K562 (cell line): ENCODE measurements at regions not wholly inside any gene's neighbourhood (a gene's known extent, or its start where the extent isn't known, plus 50 kb on each side); places are given as distances from the start of the nearest gene placed in this dataset.
A peak's percentile ranks its signal among the peaks of the same experiment; 100 is the strongest.

ENCODE experiments used
- EWSR1 ChIP-seq: fragments of 450-650 bp; IDR thresholded peaks from 2 replicates; pipeline ENCODE4 v1.6.1; 2018; ENCODE audit warnings: borderline replicate concordance, mild to moderate bottlenecking, low read depth, moderate library complexity; ENCODE audit not compliant: partially characterized antibody
- FOXP1 ChIP-seq: sonication (generic); formaldehyde crosslinking; IDR thresholded peaks from 2 replicates; pipeline ENCODE4 v1.8.0; 2022; ENCODE audit warnings: mild to moderate bottlenecking, missing genetic modification reagents
- HMGN3 ChIP-seq: IDR thresholded peaks from 2 replicates; pipeline ENCODE4 v1.6.1; 2011; ENCODE audit warnings: borderline replicate concordance, low read depth, mild to moderate bottlenecking, mixed read lengths, low read length; ENCODE audit not compliant: insufficient read length; ENCODE audit errors: extremely low read depth
- IRF2 ChIP-seq: sonication (generic); formaldehyde crosslinking; IDR thresholded peaks from 2 replicates; pipeline ENCODE4 v1.8.1; 2022; ENCODE audit warnings: mild to moderate bottlenecking, missing genetic modification reagents
- KLF16 ChIP-seq: IDR thresholded peaks from 2 replicates; pipeline ENCODE4 v1.6.1; 2016; ENCODE audit warnings: antibody characterized with exemption
- MTA2 ChIP-seq: fragments of 450-650 bp; IDR thresholded peaks from 2 replicates; pipeline ENCODE4 v1.6.1; 2016; ENCODE audit warnings: low read depth
- NFXL1 ChIP-seq: fragments of 450-650 bp; formaldehyde crosslinking; IDR thresholded peaks from 2 replicates; pipeline ENCODE4 v1.4.0; 2021; ENCODE audit warnings: mild to moderate bottlenecking
- PHB2 ChIP-seq: fragments of 450-650 bp; IDR thresholded peaks from 2 replicates; pipeline ENCODE4 v1.6.1; 2017; ENCODE audit warnings: low read depth
- PREB ChIP-seq: sonication (generic); formaldehyde crosslinking; IDR thresholded peaks from 2 replicates; pipeline ENCODE4 v1.8.1; 2023; ENCODE audit warnings: mild to moderate bottlenecking, missing genetic modification reagents
- PTTG1 ChIP-seq: fragments of 450-650 bp; IDR thresholded peaks from 2 replicates; pipeline ENCODE4 v1.6.1; 2016; ENCODE audit warnings: low read depth, mild to moderate bottlenecking, missing genetic modification characterization, missing compliant biosample characterization
- SMARCA4 ChIP-seq: fragments of 450-650 bp; IDR thresholded peaks from 2 replicates; pipeline ENCODE4 v1.6.1; 2016
- SRSF3 ChIP-seq: fragments of 200-400 bp; formaldehyde crosslinking; IDR thresholded peaks from 2 replicates; pipeline ENCODE4 v1.6.1; 2016; ENCODE audit warnings: mild to moderate bottlenecking, low read length, moderate library complexity; ENCODE audit not compliant: insufficient read depth
- ZBTB49 ChIP-seq: sonication (generic); formaldehyde crosslinking; IDR thresholded peaks from 2 replicates; pipeline ENCODE4 v1.8.0; 2022; ENCODE audit warnings: missing genetic modification reagents, mild to moderate bottlenecking, borderline replicate concordance
- ZBTB7A ChIP-seq: IDR thresholded peaks from 2 replicates; pipeline ENCODE4 v1.6.1; 2011; ENCODE audit warnings: low read depth, mild to moderate bottlenecking, low read length, moderate library complexity, borderline replicate concordance; ENCODE audit not compliant: control insufficient read depth
- ZNF12 ChIP-seq: sonication (generic); formaldehyde crosslinking; IDR thresholded peaks from 2 replicates; pipeline ENCODE4 v1.4.0; 2020; ENCODE audit warnings: mild to moderate bottlenecking, missing genetic modification reagents
- ZNF133 ChIP-seq: fragments of 250-450 bp; sonication (Bioruptor Pico); IDR thresholded peaks from 2 replicates; pipeline ENCODE4 v1.4.0; 2020; ENCODE audit warnings: mild to moderate bottlenecking
- ZNF175 ChIP-seq: fragments of 200-800 bp; sonication (Bioruptor generic); IDR thresholded peaks from 2 replicates; pipeline ENCODE4 v1.6.1; 2016; ENCODE audit warnings: low read depth, mild to moderate bottlenecking, missing genetic modification characterization, missing compliant biosample characterization
- ZNF507 ChIP-seq: conservative IDR thresholded peaks from 2 replicates; pipeline ENCODE4 v1.6.1; 2017; ENCODE audit warnings: missing genetic modification characterization, missing compliant biosample characterization
- ZNF655 ChIP-seq: fragments of 250-450 bp; sonication (Bioruptor Pico); IDR thresholded peaks from 2 replicates; pipeline ENCODE4 v1.5.0; 2021
- TF ChIP-seq, protein P1 (sequence below): sonication (generic); formaldehyde crosslinking; IDR thresholded peaks from 2 replicates; pipeline ENCODE4 v1.4.0; 2020; ENCODE audit warnings: mild to moderate bottlenecking, missing genetic modification reagents
- TF ChIP-seq, protein P2 (sequence below): sonication (generic); formaldehyde crosslinking; IDR thresholded peaks from 2 replicates; pipeline ENCODE4 v1.8.0; 2022; ENCODE audit warnings: mild to moderate bottlenecking, low read depth, missing genetic modification reagents

DNA sequence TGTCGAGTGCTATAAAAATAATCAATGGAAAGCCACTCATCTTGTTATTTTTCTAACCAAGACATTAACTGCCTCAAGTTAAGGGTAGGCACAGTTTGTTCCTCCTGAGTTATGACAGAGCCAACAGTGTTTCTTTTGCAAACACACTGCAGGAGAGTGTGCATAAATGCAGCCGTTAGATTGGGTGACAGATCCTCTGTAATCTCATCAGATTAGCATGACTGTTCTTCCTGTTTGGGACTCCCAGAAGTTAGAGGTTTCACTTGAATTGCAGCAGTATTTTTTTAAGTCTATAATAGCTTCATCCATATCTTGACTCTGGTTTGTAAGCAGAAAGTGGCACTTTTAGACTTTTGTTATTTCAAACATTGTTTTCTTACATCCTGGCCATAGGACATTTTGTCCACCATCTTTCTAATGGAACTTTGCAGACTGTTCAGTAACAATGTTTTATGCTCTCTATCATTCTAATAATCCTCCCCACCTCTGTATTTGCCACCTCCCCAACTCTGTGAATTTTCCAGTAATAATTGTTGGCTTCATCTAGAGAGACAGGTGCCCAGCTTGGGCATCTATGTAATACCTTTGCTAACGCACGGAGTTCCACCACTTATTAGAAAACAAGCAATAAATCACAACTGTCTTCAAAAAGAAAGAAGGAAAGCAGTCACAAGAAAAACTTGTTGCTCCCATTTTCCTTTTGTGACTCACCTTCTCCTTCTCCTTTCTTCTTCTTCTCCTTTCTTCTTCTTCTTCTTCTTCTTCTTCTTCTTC is 560.0 kb downstream of the ADCYAP1 start (continued):
- no peak for TF ChIP-seq HMGN3
- no peak for TF ChIP-seq PREB (CRISPR knock-in tag)
- no peak for TF ChIP-seq SRSF3
- no peak for TF ChIP-seq PHB2
- no peak for TF ChIP-seq ZNF12
- TF ChIP-seq NFXL1: no peak
- TF ChIP-seq IRF2 (CRISPR knock-in tag): no peak
- TF ChIP-seq ZNF507 (tag): no peak
- TF ChIP-seq PTTG1 (tag): no peak; the same call in 1 of the 2 replicates
- no peak for TF ChIP-seq MTA2
- peak; percentile 59 for TF ChIP-seq ZNF175 (CRISPR knock-in tag)
- no peak for TF ChIP-seq ZNF133 (CRISPR knock-in tag)
- no peak for TF ChIP-seq EWSR1
- TF ChIP-seq SMARCA4: peak; percentile 74; the same call in 1 of the 2 replicates
- TF ChIP-seq, protein P1, sequence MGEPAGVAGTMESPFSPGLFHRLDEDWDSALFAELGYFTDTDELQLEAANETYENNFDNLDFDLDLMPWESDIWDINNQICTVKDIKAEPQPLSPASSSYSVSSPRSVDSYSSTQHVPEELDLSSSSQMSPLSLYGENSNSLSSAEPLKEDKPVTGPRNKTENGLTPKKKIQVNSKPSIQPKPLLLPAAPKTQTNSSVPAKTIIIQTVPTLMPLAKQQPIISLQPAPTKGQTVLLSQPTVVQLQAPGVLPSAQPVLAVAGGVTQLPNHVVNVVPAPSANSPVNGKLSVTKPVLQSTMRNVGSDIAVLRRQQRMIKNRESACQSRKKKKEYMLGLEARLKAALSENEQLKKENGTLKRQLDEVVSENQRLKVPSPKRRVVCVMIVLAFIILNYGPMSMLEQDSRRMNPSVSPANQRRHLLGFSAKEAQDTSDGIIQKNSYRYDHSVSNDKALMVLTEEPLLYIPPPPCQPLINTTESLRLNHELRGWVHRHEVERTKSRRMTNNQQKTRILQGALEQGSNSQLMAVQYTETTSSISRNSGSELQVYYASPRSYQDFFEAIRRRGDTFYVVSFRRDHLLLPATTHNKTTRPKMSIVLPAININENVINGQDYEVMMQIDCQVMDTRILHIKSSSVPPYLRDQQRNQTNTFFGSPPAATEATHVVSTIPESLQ: no peak
- TF ChIP-seq ZNF655 (CRISPR knock-in tag): no peak
- TF ChIP-seq KLF16: no peak
- TF ChIP-seq FOXP1 (CRISPR knock-in tag): no peak
- TF ChIP-seq ZBTB49: no peak
- no peak for TF ChIP-seq ZBTB7A
- TF ChIP-seq, protein P2, sequence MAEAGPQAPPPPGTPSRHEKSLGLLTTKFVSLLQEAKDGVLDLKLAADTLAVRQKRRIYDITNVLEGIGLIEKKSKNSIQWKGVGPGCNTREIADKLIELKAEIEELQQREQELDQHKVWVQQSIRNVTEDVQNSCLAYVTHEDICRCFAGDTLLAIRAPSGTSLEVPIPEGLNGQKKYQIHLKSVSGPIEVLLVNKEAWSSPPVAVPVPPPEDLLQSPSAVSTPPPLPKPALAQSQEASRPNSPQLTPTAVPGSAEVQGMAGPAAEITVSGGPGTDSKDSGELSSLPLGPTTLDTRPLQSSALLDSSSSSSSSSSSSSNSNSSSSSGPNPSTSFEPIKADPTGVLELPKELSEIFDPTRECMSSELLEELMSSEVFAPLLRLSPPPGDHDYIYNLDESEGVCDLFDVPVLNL (CRISPR knock-in tag): no peak
